Body of pancreas (tissue), 4 donors: ENCODE measurements at regions not wholly inside any gene's neighbourhood (a gene's known extent, or its start where the extent isn't known, plus 50 kb on each side); places are given as distances from the start of the nearest gene placed in this dataset.

Experiments used
- POLR2A ChIP-seq, 3 donors: fragments of 450-650 bp; IDR thresholded peaks; one replicate each; pipeline ENCODE4 v1.6.1; 2016; ENCODE audit warnings: antibody characterized with exemption in 3 of 3, mild to moderate bottlenecking in 2 of 3
- TF ChIP-seq, protein P1 (sequence below), 7 experiments: fragments of 450-650 bp in 4 of 7; fragments of 200-600 bp in 3 of 7; sonication (generic) in 3 of 7; IDR thresholded peaks; one replicate each; pipeline ENCODE4 v1.5.1; 2016 to 2019; ENCODE audit warnings: antibody characterized with exemption in 7 of 7

DNA sequence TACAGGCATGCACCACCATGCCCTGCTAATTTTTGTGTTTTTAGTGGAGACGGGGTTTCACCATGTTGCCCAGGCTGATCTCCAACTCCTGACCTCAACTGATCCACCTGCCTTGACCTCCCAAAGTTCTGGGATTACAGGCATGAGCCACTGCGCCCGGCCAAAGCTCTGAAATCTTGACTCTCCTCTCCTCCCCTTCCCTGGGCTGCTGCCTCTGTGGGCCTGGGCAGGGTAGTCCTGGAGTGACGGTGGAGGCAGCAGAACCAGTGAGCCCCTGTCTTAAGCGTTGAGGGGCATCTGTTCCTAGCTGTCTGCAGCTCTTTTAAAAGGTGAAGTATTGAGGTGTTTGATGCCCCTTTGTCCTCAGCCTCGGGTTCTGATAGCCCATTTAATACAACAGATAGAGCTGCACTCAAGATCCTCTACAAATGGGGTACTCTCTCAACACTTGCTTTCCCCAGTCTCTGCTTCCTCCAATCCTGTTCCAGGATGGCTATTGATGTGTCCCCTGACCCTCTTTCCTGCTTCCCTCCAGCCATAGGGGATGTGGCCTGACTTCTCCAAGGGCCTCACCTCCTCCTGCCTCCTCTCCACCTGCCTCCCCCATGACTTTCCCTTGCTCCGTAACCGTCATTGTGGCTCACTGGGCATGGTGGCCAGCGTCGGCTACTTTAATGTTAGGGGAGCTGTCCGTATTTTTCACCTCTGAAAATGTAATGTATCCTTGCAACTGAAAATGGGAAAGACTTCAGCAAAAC is 442.5 kb downstream of the GLRX3 start:
- TF ChIP-seq, protein P1, sequence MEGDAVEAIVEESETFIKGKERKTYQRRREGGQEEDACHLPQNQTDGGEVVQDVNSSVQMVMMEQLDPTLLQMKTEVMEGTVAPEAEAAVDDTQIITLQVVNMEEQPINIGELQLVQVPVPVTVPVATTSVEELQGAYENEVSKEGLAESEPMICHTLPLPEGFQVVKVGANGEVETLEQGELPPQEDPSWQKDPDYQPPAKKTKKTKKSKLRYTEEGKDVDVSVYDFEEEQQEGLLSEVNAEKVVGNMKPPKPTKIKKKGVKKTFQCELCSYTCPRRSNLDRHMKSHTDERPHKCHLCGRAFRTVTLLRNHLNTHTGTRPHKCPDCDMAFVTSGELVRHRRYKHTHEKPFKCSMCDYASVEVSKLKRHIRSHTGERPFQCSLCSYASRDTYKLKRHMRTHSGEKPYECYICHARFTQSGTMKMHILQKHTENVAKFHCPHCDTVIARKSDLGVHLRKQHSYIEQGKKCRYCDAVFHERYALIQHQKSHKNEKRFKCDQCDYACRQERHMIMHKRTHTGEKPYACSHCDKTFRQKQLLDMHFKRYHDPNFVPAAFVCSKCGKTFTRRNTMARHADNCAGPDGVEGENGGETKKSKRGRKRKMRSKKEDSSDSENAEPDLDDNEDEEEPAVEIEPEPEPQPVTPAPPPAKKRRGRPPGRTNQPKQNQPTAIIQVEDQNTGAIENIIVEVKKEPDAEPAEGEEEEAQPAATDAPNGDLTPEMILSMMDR (IDR thresholded peaks at IDR 0.05), result no peak
- TF ChIP-seq POLR2A (IDR thresholded peaks at IDR 0.05), result no peak
